H1 (cell line): ENCODE measurements at regions not wholly inside any gene's neighbourhood (a gene's known extent, or its start where the extent isn't known, plus 50 kb on each side); places are given as distances from the start of the nearest gene placed in this dataset.

Experiments
- CTCF ChIA-PET: fragments of 300-600 bp; sonication (Branson Sonifier 250); formaldehyde crosslinking; loops from one replicate; lab custom pipeline; 2021; ENCODE audit not compliant: partially characterized antibody; lab: Charles Lee
- POLR2A ChIA-PET: fragments of 300-600 bp; sonication (Branson Sonifier 250); formaldehyde crosslinking; loops from one replicate; lab custom pipeline; 2021; ENCODE audit warnings: inconsistent platforms; ENCODE audit not compliant: partially characterized antibody; lab: Charles Lee
- DNase-seq, 2 experiments: peaks; one replicate each; pipeline versions ENCODE4 v3.0.0 to v3.0.0-alpha.2; 2010 to 2022; ENCODE audit warnings: low spot score in 2 of 2, low read depth in 1 of 2, mixed read lengths in 1 of 2
- FAIRE-seq: peaks from 2 replicates; lab custom pipeline; 2011; peaks lifted over from hg19 to GRCh38; lab: Jason Lieb, UNC
- H2AFZ ChIP-seq: 2 replicates; pipeline ENCODE4 v1.8.1; 2012; ENCODE audit warnings: low read length, inconsistent platforms
- H2AK5ac ChIP-seq: 2 replicates; pipeline ENCODE4 v1.6.1; 2013; ENCODE audit warnings: low read depth, low read length
- H2BK120ac ChIP-seq: replicated peaks from 2 replicates; pipeline ENCODE3; 2013; ENCODE audit warnings: low read depth, low read length, inconsistent platforms
- H2BK12ac ChIP-seq: 2 replicates; pipeline ENCODE4 v1.6.1; 2013; ENCODE audit warnings: low read depth, low read length
- H2BK15ac ChIP-seq: 2 replicates; pipeline ENCODE4 v1.6.1; 2013; ENCODE audit warnings: low read length
- H2BK20ac ChIP-seq: 2 replicates; pipeline ENCODE4 v1.6.1; 2013; ENCODE audit warnings: low read length
- H2BK5ac ChIP-seq: 2 replicates; pipeline ENCODE4 v1.6.1; 2013; ENCODE audit warnings: low read depth, low read length
- H3K14ac ChIP-seq: 2 replicates; pipeline ENCODE4 v1.6.1; 2013; ENCODE audit warnings: inconsistent platforms; ENCODE audit not compliant: insufficient read length
- H3K18ac ChIP-seq: 2 replicates; pipeline ENCODE4 v1.6.1; 2013; ENCODE audit warnings: low read length; ENCODE audit errors: extremely low read depth
- H3K23ac ChIP-seq: 2 replicates; pipeline ENCODE4 v1.6.1; 2013; ENCODE audit warnings: inconsistent platforms; ENCODE audit not compliant: insufficient read length
- H3K23me2 ChIP-seq: 2 replicates; pipeline ENCODE4 v1.6.1; 2013; ENCODE audit warnings: low read depth, low read length
- H3K27ac ChIP-seq: 2 replicates; pipeline ENCODE4 v1.6.1; 2011; ENCODE audit warnings: low read depth, low read length, inconsistent platforms
- H3K27me3 ChIP-seq, 4 experiments: replicated peaks in 1 of 4; 1 replicate in 1 of 4; 2 replicates in 3 of 4; pipeline versions ENCODE4 v1.6.1 to v1.8.1; 2011 to 2013; ENCODE audit warnings: low read length in 3 of 4, mild to moderate bottlenecking in 3 of 4, inconsistent platforms in 2 of 4, mixed read lengths in 2 of 4, moderate library complexity in 1 of 4; ENCODE audit not compliant: control insufficient read depth in 3 of 4, insufficient read depth in 3 of 4; ENCODE audit errors: extremely low read depth in 1 of 4
- H3K36me3 ChIP-seq, 4 experiments: 2 replicates each; pipeline versions ENCODE4 v1.6.1 to v1.8.1; 2011 to 2013; ENCODE audit warnings: mild to moderate bottlenecking in 4 of 4, low read length in 3 of 4, moderate library complexity in 2 of 4, control low read depth in 1 of 4, inconsistent platforms in 1 of 4; ENCODE audit not compliant: insufficient read depth in 4 of 4, control insufficient read depth in 2 of 4
- H3K4ac ChIP-seq: replicated peaks from 2 replicates; pipeline ENCODE3; 2013; ENCODE audit warnings: low read length, low read depth, mixed read lengths, inconsistent platforms; ENCODE audit not compliant: insufficient read length
- H3K4me1 ChIP-seq, 4 experiments: replicated peaks in 1 of 4; 1 replicate in 1 of 4; 2 replicates in 3 of 4; pipeline versions ENCODE4 v1.6.1 to v1.8.1; 2011 to 2013; ENCODE audit warnings: low read length in 3 of 4, inconsistent platforms in 2 of 4, mixed read lengths in 1 of 4; ENCODE audit not compliant: insufficient read depth in 4 of 4, control insufficient read depth in 3 of 4
- H3K4me2 ChIP-seq, 2 experiments: 2 replicates each; pipeline versions ENCODE4 v1.6.1 to v1.8.1; 2011 to 2013; ENCODE audit warnings: low read depth in 2 of 2, low read length in 2 of 2, control low read depth in 1 of 2, inconsistent platforms in 1 of 2, mild to moderate bottlenecking in 1 of 2; ENCODE audit not compliant: insufficient read depth in 1 of 2
- H3K4me3 ChIP-seq, 4 experiments: fragments of 200-600, 300-600 bp in 1 of 4; sonication (generic), shearing (Covaris generic), sonication (Bioruptor Twin) in 1 of 4; 2 replicates each; pipeline versions ENCODE4 v1.5.1 to v1.8.1; 2011 to 2016; ENCODE audit warnings: low read length in 4 of 4, low read depth in 3 of 4, control low read depth in 2 of 4, inconsistent platforms in 2 of 4, mild to moderate bottlenecking in 2 of 4, mixed read lengths in 1 of 4, moderate library complexity in 1 of 4; ENCODE audit not compliant: insufficient read depth in 2 of 4; ENCODE audit errors: extremely low read depth in 1 of 4
- H3K56ac ChIP-seq: replicated peaks from 2 replicates; pipeline ENCODE3; 2013; ENCODE audit warnings: low read depth, mild to moderate bottlenecking, mixed read lengths, low read length, inconsistent platforms; ENCODE audit not compliant: insufficient read length
- H3K79me1 ChIP-seq: 2 replicates; pipeline ENCODE4 v1.6.1; 2013; ENCODE audit warnings: low read depth, low read length, control low read depth
- H3K79me2 ChIP-seq, 2 experiments: 2 replicates each; pipeline versions ENCODE4 v1.6.1 to v1.8.1; 2012 to 2013; ENCODE audit warnings: low read length in 2 of 2, mild to moderate bottlenecking in 2 of 2, inconsistent platforms in 1 of 2; ENCODE audit not compliant: insufficient read depth in 2 of 2, control insufficient read depth in 1 of 2
- H3K9ac ChIP-seq, 4 experiments: replicated peaks in 1 of 4; 1 replicate in 1 of 4; 2 replicates in 3 of 4; pipeline versions ENCODE4 v1.6.1 to v1.8.1; 2011 to 2013; ENCODE audit warnings: low read depth in 3 of 4, low read length in 3 of 4, control low read depth in 2 of 4, mild to moderate bottlenecking in 2 of 4, moderate library complexity in 2 of 4, inconsistent platforms in 1 of 4; ENCODE audit errors: extremely low read depth in 1 of 4
- H3K9me3 ChIP-seq, 2 experiments: 2 replicates each; pipeline versions ENCODE4 v1.6.1 to v1.8.1; 2012 to 2013; ENCODE audit warnings: mild to moderate bottlenecking in 2 of 2, moderate library complexity in 2 of 2, control low read depth in 1 of 2, inconsistent platforms in 1 of 2, low read depth in 1 of 2, low read length in 1 of 2, mixed read lengths in 1 of 2; ENCODE audit not compliant: insufficient read depth in 2 of 2
- H4K20me1 ChIP-seq, 2 experiments: replicated peaks in 1 of 2; 2 replicates each; pipeline versions ENCODE3 to v1.8.1; 2011 to 2013; ENCODE audit warnings: inconsistent platforms in 2 of 2, low read length in 2 of 2, mild to moderate bottlenecking in 1 of 2; ENCODE audit not compliant: insufficient read depth in 2 of 2, control insufficient read depth in 1 of 2
- H4K5ac ChIP-seq: 2 replicates; pipeline ENCODE4 v1.6.1; 2013; ENCODE audit warnings: low read length, low read depth, mixed read lengths, inconsistent platforms; ENCODE audit not compliant: insufficient read length
- H4K8ac ChIP-seq: 2 replicates; pipeline ENCODE4 v1.8.0; 2013; ENCODE audit warnings: mild to moderate bottlenecking, moderate library complexity, low read length, inconsistent platforms; ENCODE audit not compliant: insufficient read depth; ENCODE audit errors: extremely low read depth
- H4K91ac ChIP-seq: replicated peaks from 2 replicates; pipeline ENCODE3; 2013; ENCODE audit warnings: low read length, mixed read lengths, inconsistent platforms; ENCODE audit not compliant: insufficient read length
- EP300 ChIP-seq, 2 experiments: IDR thresholded peaks; 1 replicate in 1 of 2; 2 replicates in 1 of 2; pipeline ENCODE4 v1.6.1; 2011 to 2012; ENCODE audit warnings: low read depth in 2 of 2, low read length in 2 of 2, mild to moderate bottlenecking in 2 of 2, borderline replicate concordance in 1 of 2, inconsistent platforms in 1 of 2, moderate library complexity in 1 of 2
- EZH2 ChIP-seq: fragments of 200-600 bp; sonication (generic); IDR thresholded peaks from 2 replicates; pipeline ENCODE4 v1.7.1; 2012; ENCODE audit warnings: low read depth, mild to moderate bottlenecking, moderate library complexity, low read length, inconsistent platforms; ENCODE audit not compliant: severe bottlenecking
- HDAC2 ChIP-seq, 2 experiments: fragments of 300-600 bp in 1 of 2; sonication (generic) in 1 of 2; IDR thresholded peaks; 2 replicates each; pipeline ENCODE4 v1.6.1; 2011 to 2012; ENCODE audit warnings: low read depth in 2 of 2, low read length in 2 of 2, mild to moderate bottlenecking in 2 of 2, moderate library complexity in 2 of 2, borderline replicate concordance in 1 of 2, inconsistent platforms in 1 of 2
- JUN ChIP-seq: IDR thresholded peaks from 2 replicates; pipeline ENCODE4 v1.6.1; 2011; ENCODE audit warnings: low read depth, mild to moderate bottlenecking, improper control_type of control experiment, low read length
- KDM5A ChIP-seq: fragments of 200-600 bp; IDR thresholded peaks from 2 replicates; pipeline ENCODE4 v1.7.1; 2012; ENCODE audit warnings: mild to moderate bottlenecking, low read length, inconsistent platforms, mixed read lengths
- PHF8 ChIP-seq: fragments of 200-600 bp; sonication (generic); conservative IDR thresholded peaks from 2 replicates; pipeline ENCODE4 v1.7.1; 2012; ENCODE audit warnings: low read depth, mild to moderate bottlenecking, inconsistent platforms, low read length, moderate library complexity
- RAD21 ChIP-seq, 2 experiments: IDR thresholded peaks in 1 of 2; conservative IDR thresholded peaks in 1 of 2; 2 replicates each; pipeline ENCODE4 v1.6.1; 2011; ENCODE audit warnings: low read depth in 2 of 2, low read length in 2 of 2, improper control_type of control experiment in 1 of 2, inconsistent platforms in 1 of 2, mild to moderate bottlenecking in 1 of 2, moderate library complexity in 1 of 2
- SP1 ChIP-seq: IDR thresholded peaks from 2 replicates; pipeline ENCODE4 v1.6.1; 2011; ENCODE audit warnings: low read depth, low read length
- ZNF274 ChIP-seq: IDR thresholded peaks from 2 replicates; pipeline ENCODE4 v1.7.0; 2012; ENCODE audit warnings: low read length, borderline replicate concordance; ENCODE audit errors: extremely low read depth
- WGBS, 2 experiments: shearing (Covaris generic) in 1 of 2; methylation state at CpG; one replicate each; pipeline versions ENCODE4 v1.1.6 to v1.1.7; 2013 to 2015; ENCODE audit warnings: low lambda C conversion rate in 2 of 2, mixed read lengths in 2 of 2, inconsistent platforms in 1 of 2, low coverage in 1 of 2, missing lambda C conversion rate in 1 of 2; ENCODE audit not compliant: insufficient replicate concordance in 2 of 2, insufficient coverage in 1 of 2, insufficient read length in 1 of 2; ENCODE audit errors: extremely low coverage in 1 of 2, missing lambda C conversion rate in 1 of 2; 5-methylcytosine and 5-hydroxymethylcytosine counted together

- Histone ChIP-seq H3K18ac (no peak overlapping the region), H3K27ac (no peak overlapping the region), H2BK5ac (no peak overlapping the region), H3K23me2 (no peaks in the 10 kb centered on the region), H2BK120ac (no peak overlapping the region), H2AFZ (no peak overlapping the region), H3K56ac (no peak overlapping the region), H4K8ac (no peak overlapping the region), H3K79me1 (no peaks in the 10 kb centered on the region), H2BK15ac (no peak overlapping the region; the same call in 1 of the 2 replicates), H4K91ac (no peak overlapping the region), H2AK5ac (no peak overlapping the region), H3K9ac (no peak overlapping the region), H3K4me1 (no peaks in the 10 kb centered on the region; a peak in 1 of 7 replicates), H2BK12ac (no peak overlapping the region; the same call in 1 of the 2 replicates), H3K9me3 (no peaks in the 10 kb centered on the region), H4K5ac (no peak overlapping the region), H3K14ac (no peak overlapping the region), H4K20me1 (no peaks in the 10 kb centered on the region), H3K79me2 (no peaks in the 10 kb centered on the region), H3K4me2 (no peak overlapping the region), H3K23ac (no peak overlapping the region), H2BK20ac (no peak overlapping the region), H3K36me3 (no peaks in the 10 kb centered on the region), H3K4me3 (no peak overlapping the region), H3K27me3 (no peaks in the 10 kb centered on the region; a peak in 1 of 7 replicates), H3K4ac (no peak overlapping the region)
- ChIA-PET POLR2A (no interaction called here), CTCF (interaction anchor here (0.6 to 2.0 kb wide), 2 partner anchors 16 to 20 kb away, joined by 4 to 5 read pairs; no protein-coding TSS in a partner anchor)
- no peak for FAIRE-seq
- WGBS, 2 experiments, result 95% methylated on average over 12 of the region's 12 CpGs; no CpG with 5 or more reads in 1 of the 2 experiments
- TF ChIP-seq SP1 (no peak), JUN (no peak), KDM5A (no peak), HDAC2 (IDR thresholded peaks at IDR 0.05; ENCODE audit: borderline replicate concordance in 1 of 2, low read depth in 2 of 2, low read length in 2 of 2) (no peak), PHF8 (no peak), RAD21 (IDR thresholded peaks at IDR 0.05 in 1 of 2, conservative IDR thresholded peaks at IDR 0.05 in 1 of 2; ENCODE audit: low read depth in 2 of 2, low read length in 2 of 2) (no peak), EZH2 (no peak), ZNF274 (no peak), EP300 (IDR thresholded peaks at IDR 0.05; ENCODE audit: borderline replicate concordance in 1 of 2, low read depth in 2 of 2, low read length in 2 of 2) (no peak)
- no peak for DNase-seq
Measured at GRCh38 chr11:131201674-131202073, 168.7 kb upstream of the NTM start.
